ENCODE measurements at regions not wholly inside any gene's neighbourhood (a gene's known extent, or its start where the extent isn't known, plus 50 kb on each side); places are given as distances from the start of the nearest gene placed in this dataset.

- no peak for TF ChIP-seq CTCF (conservative IDR thresholded peaks at IDR 0.05)
- TF ChIP-seq EZH2 (IDR thresholded peaks at IDR 0.05; ENCODE audit: low read depth): no peak
Observed at GRCh38 chr10:8510471-8510870, 456.0 kb downstream of the GATA3 start.
